Thymus (tissue), 11 donors: ENCODE measurements at regions not wholly inside any gene's neighbourhood (a gene's known extent, or its start where the extent isn't known, plus 50 kb on each side); places are given as distances from the start of the nearest gene placed in this dataset.
A peak's percentile ranks its signal among the peaks of the same experiment; 100 is the strongest.

ENCODE experiments used
- DNase-seq, 9 donors: peaks; one replicate each; pipeline ENCODE4 v3.0.0-alpha.2; 2013; ENCODE audit warnings: low spot score in 9 of 9, low read depth in 6 of 9, missing footprints in 1 of 9
- H3K27ac ChIP-seq, 2 donors: one replicate each; pipeline ENCODE4 v1.5.1; 2013; ENCODE audit warnings: control low read depth in 1 of 2, low read depth in 1 of 2, low read length in 1 of 2, mild to moderate bottlenecking in 1 of 2, moderate library complexity in 1 of 2
- H3K27me3 ChIP-seq, 2 donors: one replicate each; pipeline ENCODE4 v1.5.1; 2013; ENCODE audit warnings: low read length in 1 of 2; ENCODE audit not compliant: control insufficient read depth in 2 of 2, insufficient read depth in 1 of 2
- H3K36me3 ChIP-seq, 2 donors: one replicate each; pipeline ENCODE4 v1.5.1; 2013; ENCODE audit warnings: low read length in 1 of 2, mild to moderate bottlenecking in 1 of 2, moderate library complexity in 1 of 2; ENCODE audit not compliant: control insufficient read depth in 2 of 2, insufficient read depth in 2 of 2
- H3K4me1 ChIP-seq, 2 donors: one replicate each; pipeline ENCODE4 v1.5.1; 2013; ENCODE audit warnings: low read length in 2 of 2; ENCODE audit not compliant: control insufficient read depth in 2 of 2, insufficient read depth in 2 of 2
- H3K4me3 ChIP-seq, 2 donors: one replicate each; pipeline ENCODE4 v1.5.1; 2013; ENCODE audit warnings: low read length in 2 of 2, control low read depth in 1 of 2, mild to moderate bottlenecking in 1 of 2
- H3K9me3 ChIP-seq, 2 donors: one replicate each; pipeline ENCODE4 v1.5.1; 2013; ENCODE audit warnings: low read length in 1 of 2, mild to moderate bottlenecking in 1 of 2; ENCODE audit not compliant: control insufficient read depth in 2 of 2, insufficient read depth in 1 of 2
- WGBS: extraction: QIAGEN DNeasy Blood & Tissue Kit; methylation state at CpG from one replicate; pipeline ENCODE4 v1.1.7; 2013; 5-methylcytosine and 5-hydroxymethylcytosine counted together
- donor health status: healthy.

DNA sequence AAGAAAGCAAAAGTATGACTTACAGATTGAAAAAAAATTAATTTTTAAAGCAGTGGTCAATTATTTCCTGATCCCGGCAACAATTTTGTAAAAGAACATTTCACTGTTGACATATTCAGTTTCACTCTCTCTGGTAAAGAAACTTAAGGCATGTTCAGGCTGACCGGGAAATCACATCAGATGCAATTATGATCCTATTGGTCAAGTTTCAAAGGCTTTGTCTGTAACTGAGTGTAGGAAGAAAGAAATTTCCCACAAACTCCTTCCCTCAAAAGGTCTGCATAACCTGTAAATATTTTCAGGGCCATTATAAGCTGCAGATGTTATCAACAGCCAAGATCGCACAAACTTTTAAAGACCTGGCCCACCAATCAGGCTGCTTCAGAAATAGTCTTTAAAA lies 205.4 kb upstream of the IGF1R start:
- H3K9me3 ChIP-seq = no peaks in the 10 kb centered on the region
- no peak overlapping the region for H3K27ac ChIP-seq
- peak in 1 of 9 donors; percentile 20 for DNase-seq
- H3K4me1 ChIP-seq = peaks cover 0 to 13% of the 10 kb centered on the region in 2 donors
- no peak overlapping the region for H3K4me3 ChIP-seq
- H3K27me3 ChIP-seq = no peaks in the 10 kb centered on the region
- H3K36me3 ChIP-seq = no peaks in the 10 kb centered on the region
- WGBS = 75% methylated on average over 3 of the region's 3 CpGs

DNA sequence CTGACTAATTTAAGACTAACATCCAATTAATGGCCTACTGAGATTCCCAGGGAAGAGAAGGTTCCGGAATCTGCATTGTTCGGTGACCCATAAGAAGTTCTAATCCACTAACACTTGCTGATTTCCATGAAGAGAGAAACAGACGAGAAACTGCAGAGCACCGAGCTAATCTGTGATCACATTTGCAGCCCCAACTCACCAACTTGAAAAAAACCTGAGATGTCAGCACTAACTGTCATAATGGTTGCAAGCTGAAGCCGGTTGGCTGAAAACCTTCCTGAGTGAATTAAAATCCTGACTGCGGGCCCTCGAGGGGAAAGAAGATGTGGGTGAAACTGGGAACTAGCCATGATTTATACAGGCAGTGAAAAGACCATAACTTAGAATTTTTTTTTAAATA lies 204.8 kb upstream of the IGF1R start:
- no peaks in the 10 kb centered on the region for H3K36me3 ChIP-seq
- no peaks in the 10 kb centered on the region for H3K27me3 ChIP-seq
- peaks cover 0 to 15% of the 10 kb centered on the region in 2 donors for H3K4me1 ChIP-seq
- peak overlapping the region in 1 of 2 donors; percentile 5 for H3K27ac ChIP-seq
- H3K9me3 ChIP-seq = no peaks in the 10 kb centered on the region
- peak in 1 of 9 donors; percentile 42 for DNase-seq
- WGBS = 88% methylated on average over 7 of the region's 7 CpGs
- H3K4me3 ChIP-seq = no peak overlapping the region

DNA sequence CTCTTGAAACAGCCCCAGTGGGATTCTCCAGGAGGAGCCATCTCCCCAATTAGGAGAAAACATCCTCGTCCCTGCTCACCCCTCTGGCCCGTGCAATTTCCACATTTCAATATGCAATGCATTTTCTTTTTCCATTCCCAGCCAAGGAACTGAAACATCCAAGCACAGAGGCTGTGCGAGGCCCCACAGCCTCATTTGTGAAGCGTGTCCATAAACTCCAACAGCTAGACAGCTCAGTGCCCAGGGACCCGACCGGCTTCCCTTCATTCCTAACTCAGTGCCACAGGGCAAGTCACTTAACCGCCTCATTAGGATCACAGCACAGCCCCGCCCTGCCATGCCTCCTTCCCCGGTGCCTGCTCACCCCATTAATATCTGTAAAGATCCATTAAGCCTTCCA lies 204.2 kb upstream of the IGF1R start:
- no peak overlapping the region for H3K27ac ChIP-seq
- H3K4me3 ChIP-seq = no peak overlapping the region
- DNase-seq = no peak
- H3K36me3 ChIP-seq = no peaks in the 10 kb centered on the region
- 90% methylated on average over 9 of the region's 9 CpGs for WGBS
- peaks cover 0 to 20% of the 10 kb centered on the region in 2 donors for H3K4me1 ChIP-seq
- no peaks in the 10 kb centered on the region for H3K9me3 ChIP-seq
- H3K27me3 ChIP-seq = no peaks in the 10 kb centered on the region

DNA sequence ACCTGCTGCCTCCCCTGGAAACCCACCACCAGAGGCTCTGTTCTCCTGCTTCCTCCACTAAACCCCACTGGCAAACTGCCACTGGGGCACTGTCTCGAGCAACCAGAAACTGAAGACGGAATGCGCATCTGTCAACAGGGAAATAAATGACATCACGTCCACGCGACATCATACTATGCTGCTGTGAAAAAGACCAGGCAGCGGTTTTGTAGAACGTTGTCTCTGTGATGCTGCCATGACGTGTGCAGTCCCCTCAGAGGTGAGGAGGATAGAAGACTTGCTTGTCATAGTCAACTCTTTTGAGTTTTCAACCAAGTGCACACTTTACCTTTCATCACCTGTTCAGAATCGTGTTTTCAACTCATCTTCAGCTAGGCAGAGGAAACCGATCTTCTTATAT lies 203.0 kb upstream of the IGF1R start:
- Histone ChIP-seq H3K4me1 (peaks cover 0 to 20% of the 10 kb centered on the region in 2 donors), H3K27me3 (no peaks in the 10 kb centered on the region), H3K9me3 (no peaks in the 10 kb centered on the region), H3K27ac (no peak overlapping the region), H3K4me3 (no peak overlapping the region), H3K36me3 (no peaks in the 10 kb centered on the region)
- 91% methylated on average over 11 of the region's 11 CpGs for WGBS
- no peak for DNase-seq

DNA sequence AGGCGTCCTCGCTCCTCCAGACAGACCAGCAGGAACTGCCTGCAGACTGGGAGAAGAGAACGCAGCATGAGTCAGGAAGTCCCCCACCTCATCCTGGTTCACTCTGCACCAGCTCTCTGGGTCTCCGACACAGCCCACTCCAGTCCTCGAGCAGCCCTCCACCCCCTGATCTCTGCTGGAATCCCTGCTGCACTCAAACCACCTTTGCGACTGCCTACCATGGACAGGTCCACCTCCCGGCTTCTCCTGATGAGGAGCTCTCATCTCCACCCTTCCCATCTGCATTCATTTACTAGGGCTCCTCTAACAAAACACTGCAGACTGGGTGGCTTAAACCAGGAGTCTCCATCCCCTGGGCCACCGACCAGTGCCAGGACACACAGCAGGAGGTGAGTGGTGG lies 202.3 kb upstream of the IGF1R start:
- no peak for DNase-seq
- Histone ChIP-seq H3K9me3 (no peaks in the 10 kb centered on the region), H3K36me3 (no peaks in the 10 kb centered on the region), H3K4me3 (no peak overlapping the region), H3K27ac (no peak overlapping the region), H3K27me3 (no peaks in the 10 kb centered on the region), H3K4me1 (peaks cover 0 to 22% of the 10 kb centered on the region in 2 donors)
- 93% methylated on average over 8 of the region's 8 CpGs for WGBS

DNA sequence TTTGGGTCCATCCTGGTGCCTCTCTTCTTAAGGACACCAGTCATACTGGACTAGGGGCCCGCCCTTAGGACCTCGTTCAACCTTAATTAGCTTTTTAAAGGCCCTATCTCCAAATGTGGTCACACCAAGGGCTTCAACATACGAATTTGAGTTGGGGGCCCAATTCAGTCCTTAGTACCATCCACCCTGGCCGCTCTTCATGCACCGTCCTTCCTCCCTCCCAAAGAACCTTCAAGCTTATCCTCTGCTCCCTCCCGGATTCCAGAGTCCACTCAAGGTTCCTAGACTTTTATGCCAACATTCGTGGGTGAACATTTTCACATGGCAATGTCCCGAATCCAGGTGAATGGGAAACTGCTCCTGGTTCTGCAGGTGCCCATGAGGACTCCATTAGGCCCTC lies 201.3 kb upstream of the IGF1R start:
- H3K27me3 ChIP-seq = no peaks in the 10 kb centered on the region
- 85% methylated on average over 8 of the region's 8 CpGs for WGBS
- H3K36me3 ChIP-seq = no peaks in the 10 kb centered on the region

DNA sequence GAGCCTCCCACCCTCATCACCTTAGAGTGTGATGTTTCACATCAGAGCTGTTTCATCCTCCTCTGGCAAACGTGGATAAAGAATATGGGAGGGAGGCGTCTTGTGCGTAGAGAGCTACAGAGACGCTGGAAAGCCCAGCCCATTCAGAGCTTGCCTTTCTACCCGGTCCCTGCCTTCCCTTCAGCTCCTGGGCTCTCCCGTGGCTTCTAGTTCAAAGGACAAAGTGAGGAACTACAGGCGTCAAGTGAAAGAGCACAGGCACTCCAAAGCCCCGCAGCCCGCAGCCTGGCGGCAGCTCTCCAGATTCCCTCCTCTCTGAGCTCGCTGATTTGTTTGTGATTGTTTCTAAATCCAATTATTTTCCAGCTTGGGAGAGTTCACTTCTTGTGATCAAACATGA lies 197.1 kb upstream of the IGF1R start:
- WGBS = 91% methylated on average over 11 of the region's 11 CpGs
- peaks cover 0 to 8% of the 10 kb centered on the region in 2 donors for H3K4me1 ChIP-seq
- no peaks in the 10 kb centered on the region for H3K27me3 ChIP-seq
- DNase-seq = no peak
- H3K36me3 ChIP-seq = no peaks in the 10 kb centered on the region
- H3K4me3 ChIP-seq = no peak overlapping the region
- H3K27ac ChIP-seq = no peak overlapping the region
- H3K9me3 ChIP-seq = no peaks in the 10 kb centered on the region

More for the DNA sequence above, 201.3 kb upstream of the IGF1R start:
- H3K9me3 ChIP-seq = no peaks in the 10 kb centered on the region
- peaks cover 0 to 22% of the 10 kb centered on the region in 2 donors for H3K4me1 ChIP-seq
- no peak for DNase-seq
- no peak overlapping the region for H3K4me3 ChIP-seq
- no peak overlapping the region for H3K27ac ChIP-seq

DNA sequence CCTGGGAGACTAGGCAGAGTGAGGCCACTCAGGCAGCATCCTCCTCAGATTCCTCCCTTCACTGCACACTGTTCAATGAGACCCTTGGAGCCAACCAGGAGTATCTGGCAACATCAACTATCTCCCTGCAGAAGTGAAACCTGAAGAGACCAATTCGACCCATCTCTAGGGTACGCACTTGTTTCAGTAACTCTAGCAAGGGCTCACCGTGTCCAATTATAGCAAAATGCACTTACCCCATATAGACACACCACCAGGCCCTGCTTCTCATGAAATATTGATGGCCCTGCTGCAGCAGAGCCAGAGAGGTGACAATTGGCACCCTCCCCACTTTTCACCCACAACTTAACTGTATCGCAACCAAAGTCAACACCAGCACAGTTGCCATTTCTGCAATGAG lies 196.1 kb upstream of the IGF1R start:
- H3K27ac ChIP-seq = no peak overlapping the region
- no peaks in the 10 kb centered on the region for H3K9me3 ChIP-seq
- H3K4me3 ChIP-seq = no peak overlapping the region
- H3K4me1 ChIP-seq = peaks cover 0 to 8% of the 10 kb centered on the region in 2 donors
- no peak for DNase-seq
- H3K27me3 ChIP-seq = no peaks in the 10 kb centered on the region
- H3K36me3 ChIP-seq = no peaks in the 10 kb centered on the region
- WGBS = 96% methylated on average over 4 of the region's 4 CpGs

DNA sequence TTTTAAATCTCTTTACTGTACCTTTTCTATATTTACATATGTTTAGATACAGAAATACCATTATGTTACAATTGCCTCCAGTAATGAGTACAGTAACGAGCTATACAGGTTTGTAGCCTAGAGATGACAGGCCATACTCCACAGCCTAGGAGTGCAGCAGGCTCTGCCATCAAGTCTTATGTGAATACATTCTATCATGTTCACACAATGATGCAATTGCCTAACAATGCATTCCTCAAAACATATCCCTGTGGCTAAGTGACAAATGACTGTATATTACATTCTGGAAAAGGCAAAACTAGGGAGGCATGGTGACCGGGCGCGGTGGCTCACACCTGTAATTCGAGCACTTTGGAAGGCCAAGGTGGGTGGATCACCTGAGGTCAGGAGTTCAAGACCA lies 192.4 kb upstream of the IGF1R start:
- Histone ChIP-seq H3K4me3 (no peak overlapping the region), H3K27ac (no peak overlapping the region), H3K9me3 (no peaks in the 10 kb centered on the region), H3K27me3 (no peaks in the 10 kb centered on the region), H3K4me1 (no peaks in the 10 kb centered on the region), H3K36me3 (no peaks in the 10 kb centered on the region)
- DNase-seq = no peak
- 98% methylated on average over 5 of the region's 5 CpGs for WGBS

DNA sequence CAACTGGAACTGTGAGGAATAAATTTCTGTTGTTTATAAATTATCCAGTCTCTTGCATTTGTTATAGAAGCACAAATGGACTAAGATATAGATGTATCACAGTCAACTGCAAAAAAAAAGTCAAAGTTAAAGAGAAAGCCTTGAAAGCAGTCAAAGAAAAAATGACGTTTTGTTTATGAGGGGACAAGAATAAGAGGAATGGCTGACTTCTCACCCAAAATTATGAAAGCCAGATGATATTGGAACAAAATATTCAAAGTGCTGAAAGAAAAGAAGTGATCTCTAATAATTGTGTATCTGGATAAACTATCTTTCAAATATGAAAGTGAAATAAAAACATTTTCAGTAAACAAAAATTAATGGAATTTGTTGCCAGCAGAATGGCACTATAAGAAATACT lies 171.8 kb upstream of the IGF1R start:
- 88% methylated on average over 1 of the region's 1 CpG for WGBS
- Histone ChIP-seq H3K36me3 (no peaks in the 10 kb centered on the region), H3K4me1 (no peaks in the 10 kb centered on the region), H3K9me3 (no peaks in the 10 kb centered on the region), H3K27me3 (no peaks in the 10 kb centered on the region), H3K27ac (no peak overlapping the region), H3K4me3 (no peak overlapping the region)
- no peak for DNase-seq
